ENCODE measurements at regions not wholly inside any gene's neighbourhood (a gene's known extent, or its start where the extent isn't known, plus 50 kb on each side); places are given as distances from the start of the nearest gene placed in this dataset.

GRCh38 chr4:16442296-16442695 lies 216.0 kb upstream of the TAPT1 start:
- Histone ChIP-seq H3K9ac (ENCODE audit: insufficient read depth, low read depth, low read length) (no peak overlapping the region), H3K4me2 (ENCODE audit: low read depth, low read length) (no peak overlapping the region), H3K36me3 (replicated peaks in 1 of 2; ENCODE audit: control insufficient read depth in 1 of 2, insufficient read depth in 2 of 2, low read length in 2 of 2) (no peaks in the 10 kb centered on the region), H3K4me1 (ENCODE audit: insufficient read depth, low read length) (no peaks in the 10 kb centered on the region), H3K79me2 (ENCODE audit: insufficient read depth, low read length) (no peaks in the 10 kb centered on the region), H3K9me3 (ENCODE audit: low read length) (peaks cover 10% of the 10 kb centered on the region; the same call in 1 of the 2 replicates), H2AFZ (ENCODE audit: low read length) (no peak overlapping the region), H3K4me3 (replicated peaks in 1 of 3; ENCODE audit: insufficient read depth in 1 of 3, low read depth in 2 of 3, low read length in 3 of 3) (no peak overlapping the region), H3K27ac (ENCODE audit: extremely low read length, insufficient read depth, low read length) (no peak overlapping the region), H3K27me3 (ENCODE audit: control insufficient read depth in 1 of 2, insufficient read depth in 2 of 2, low read length in 2 of 2) (no peaks in the 10 kb centered on the region), H4K20me1 (ENCODE audit: insufficient read depth, low read length) (no peaks in the 10 kb centered on the region)
- no peak for ATAC-seq
- FAIRE-seq = no peak
- ChIA-PET POLR2A (no interaction called here), CTCF (ENCODE audit: low intra/inter-chr PET ratio, low total read pairs) (no interaction called here)
- BruUV-seq (replicated peaks) = no TSS peak
- DNase-seq (ENCODE audit: low spot score) = no peak
- TF ChIP-seq GZF1 (CRISPR knock-in tag; IDR thresholded peaks at IDR 0.05) = no peak
- no peak for TF ChIP-seq ATM (IDR thresholded peaks at IDR 0.05; ENCODE audit: borderline replicate concordance)
- no peak for TF ChIP-seq HNF4G (IDR thresholded peaks at IDR 0.05; ENCODE audit: borderline replicate concordance, low read depth, low read length)
- no peak for TF ChIP-seq HNF4G (CRISPR knock-in tag; IDR thresholded peaks at IDR 0.05; ENCODE audit: borderline replicate concordance, low read depth)
- TF ChIP-seq NR2F2 (IDR thresholded peaks at IDR 0.05; ENCODE audit: borderline replicate concordance, low read depth) = no peak
- TF ChIP-seq FOXA3 (CRISPR knock-in tag; IDR thresholded peaks at IDR 0.05) = no peak
- TF ChIP-seq ZNF432 (CRISPR knock-in tag; IDR thresholded peaks at IDR 0.05; ENCODE audit: borderline replicate concordance) = no peak
- TF ChIP-seq ZNF563 (CRISPR knock-in tag; IDR thresholded peaks at IDR 0.05) = no peak
- no peak for TF ChIP-seq ATF1 (CRISPR knock-in tag; IDR thresholded peaks at IDR 0.05)
- no peak for TF ChIP-seq SKIL (CRISPR knock-in tag; IDR thresholded peaks at IDR 0.05; ENCODE audit: borderline replicate concordance)
- TF ChIP-seq ZMYM2 (CRISPR knock-in tag; IDR thresholded peaks at IDR 0.05) = no peak
- no peak for TF ChIP-seq ZNF552 (CRISPR knock-in tag; IDR thresholded peaks at IDR 0.05; ENCODE audit: borderline replicate concordance)
- no peak for TF ChIP-seq ZBTB46 (CRISPR knock-in tag; IDR thresholded peaks at IDR 0.05; ENCODE audit: borderline replicate concordance)
- no peak for TF ChIP-seq ZC3H4 (CRISPR knock-in tag; IDR thresholded peaks at IDR 0.05; ENCODE audit: borderline replicate concordance)
- no peak for TF ChIP-seq TBP (CRISPR knock-in tag; IDR thresholded peaks at IDR 0.05)
- no peak for TF ChIP-seq XRCC5 (optimal IDR thresholded peaks at IDR 0.05; ENCODE audit: low read length)
- TF ChIP-seq HOXD1 (CRISPR knock-in tag; IDR thresholded peaks at IDR 0.05) = no peak
- no peak for TF ChIP-seq FOXK1 (CRISPR knock-in tag; IDR thresholded peaks at IDR 0.05; ENCODE audit: borderline replicate concordance, low read depth)
- no peak for TF ChIP-seq FUBP1 (CRISPR knock-in tag; IDR thresholded peaks at IDR 0.05; ENCODE audit: borderline replicate concordance)
- TF ChIP-seq PCBP2 (optimal IDR thresholded peaks at IDR 0.05; ENCODE audit: low read depth, low read length, poor library complexity, severe bottlenecking) = no peak
- in situ Hi-C loops (cut with HindIII; ENCODE audit: extremely low pct_ligation_motif_present, low pct_unique_long_range_greater_than_20kb) (no loop called here), intact Hi-C loops (cut with micrococcal nuclease; ENCODE audit: unreplicated experiment) (loop anchor here (5.0 kb wide), 1 partner anchor 415 kb away; no protein-coding TSS in a partner anchor)
- WGBS (ENCODE audit: low lambda C conversion rate) = 0% methylated on average over 1 of the region's 1 CpG

All from HepG2 (cell line).